ENCODE measurements at regions not wholly inside any gene's neighbourhood (a gene's known extent, or its start where the extent isn't known, plus 50 kb on each side); places are given as distances from the start of the nearest gene placed in this dataset.

DNA sequence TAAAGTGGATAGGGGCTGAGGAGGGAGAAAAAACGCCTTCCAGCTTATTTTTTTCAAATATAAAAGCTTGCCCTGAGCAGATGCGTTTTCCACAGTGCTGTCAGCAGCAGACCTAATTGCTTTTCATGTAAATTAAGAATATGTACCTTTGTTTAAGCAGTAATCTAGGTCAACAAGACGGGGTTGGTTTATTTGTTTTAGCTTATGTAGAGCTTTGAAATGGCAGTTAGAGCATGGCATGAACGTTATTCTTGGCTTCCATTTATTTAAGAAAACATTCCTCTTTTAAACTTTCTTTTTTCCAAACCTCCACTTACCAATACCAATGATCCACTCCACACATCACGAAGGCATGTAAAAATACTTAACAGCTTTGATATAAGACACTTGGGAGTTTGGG is 220.3 kb upstream of the TENM3 start:
- CTCF ChIA-PET = no interaction called here
- Histone ChIP-seq H3K4me3 (replicated peaks in 1 of 2; ENCODE audit: low read depth in 1 of 2, low read length in 2 of 2) (no peak overlapping the region), H3K4me1 (ENCODE audit: control insufficient read depth in 1 of 2, insufficient read depth in 2 of 2, low read length in 2 of 2) (no peaks in the 10 kb centered on the region), H3K9me2 (ENCODE audit: insufficient read depth) (no peaks in the 10 kb centered on the region), H4K20me1 (ENCODE audit: insufficient read depth) (no peaks in the 10 kb centered on the region), H3K36me3 (ENCODE audit: control insufficient read depth in 1 of 2, insufficient read depth in 2 of 2, low read length in 2 of 2) (no peaks in the 10 kb centered on the region), H3K79me2 (ENCODE audit: insufficient read depth, low read length) (no peaks in the 10 kb centered on the region), H3K4me2 (ENCODE audit: low read length) (no peak overlapping the region), H2AFZ (ENCODE audit: low read depth, low read length, poor library complexity, severe bottlenecking) (no peak overlapping the region), H3K27ac (ENCODE audit: low read depth, low read length) (no peak overlapping the region), H3K9ac (ENCODE audit: low read length) (no peak overlapping the region), H3K9me3 (ENCODE audit: control insufficient read depth in 1 of 2, insufficient read depth in 1 of 2, low read depth in 1 of 2, low read length in 2 of 2) (no peaks in the 10 kb centered on the region), H3K27me3 (ENCODE audit: insufficient read depth, low read length) (no peaks in the 10 kb centered on the region)
- ATAC-seq = no peak
- no peak for TF ChIP-seq SIN3A (IDR thresholded peaks at IDR 0.05; ENCODE audit: low read depth)
- BruUV-seq (replicated peaks) = no TSS peak
- RAD21 ChIA-PET (ENCODE audit: low non-redundant PET in 1 of 2, low total read pairs in 2 of 2, uncharacterized antibody in 2 of 2, unreplicated experiment in 2 of 2) = no interaction called here
- intact Hi-C loops (cut with micrococcal nuclease) = no loop called here
- POLR2A ChIA-PET = no interaction called here
- DNase-seq (ENCODE audit: low read depth, low spot score) = no peak

DNA sequence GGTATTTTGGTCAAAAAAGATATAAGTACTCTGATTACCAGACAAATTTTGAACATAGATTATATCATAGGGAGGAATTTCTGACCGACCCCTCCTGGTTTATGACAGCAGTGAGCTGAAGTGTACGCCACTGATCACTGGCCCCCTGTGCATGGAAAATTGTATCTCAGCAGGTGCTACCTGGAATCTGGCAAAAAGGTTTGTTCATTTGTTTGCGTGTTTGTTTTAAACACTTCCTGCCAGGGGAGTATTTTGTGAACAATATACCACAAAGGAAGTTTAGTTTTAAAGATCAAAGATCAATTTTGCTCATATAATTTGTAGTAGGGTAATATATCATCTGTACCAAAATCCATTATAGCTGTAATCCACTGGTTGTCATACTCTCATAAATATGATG is 219.7 kb upstream of the TENM3 start:
- TF ChIP-seq EGR1 (IDR thresholded peaks at IDR 0.05; ENCODE audit: low read depth) (no peak), ZFX (IDR thresholded peaks at IDR 0.05) (no peak), POLR2AphosphoS5 (IDR thresholded peaks at IDR 0.05; ENCODE audit: low read depth, low read length) (no peak), ELF1 (IDR thresholded peaks at IDR 0.05; ENCODE audit: borderline replicate concordance, low read depth) (no peak), FOSL1 (IDR thresholded peaks at IDR 0.05; ENCODE audit: low read depth) (no peak), ZNF274 (IDR thresholded peaks at IDR 0.05; ENCODE audit: low read depth, low read length) (no peak), TCF7L2 (IDR thresholded peaks at IDR 0.05; ENCODE audit: borderline replicate concordance, extremely low read depth, insufficient read depth, insufficient read length) (no peak), SP1 (IDR thresholded peaks at IDR 0.05; ENCODE audit: low read depth) (no peak), CEBPB (IDR thresholded peaks at IDR 0.05; ENCODE audit: low read depth) (no peak), RAD21 (IDR thresholded peaks at IDR 0.05; ENCODE audit: low read depth) (no peak), EZH2 (IDR thresholded peaks at IDR 0.05) (no peak)
- TF ChIP-seq, protein P1, sequence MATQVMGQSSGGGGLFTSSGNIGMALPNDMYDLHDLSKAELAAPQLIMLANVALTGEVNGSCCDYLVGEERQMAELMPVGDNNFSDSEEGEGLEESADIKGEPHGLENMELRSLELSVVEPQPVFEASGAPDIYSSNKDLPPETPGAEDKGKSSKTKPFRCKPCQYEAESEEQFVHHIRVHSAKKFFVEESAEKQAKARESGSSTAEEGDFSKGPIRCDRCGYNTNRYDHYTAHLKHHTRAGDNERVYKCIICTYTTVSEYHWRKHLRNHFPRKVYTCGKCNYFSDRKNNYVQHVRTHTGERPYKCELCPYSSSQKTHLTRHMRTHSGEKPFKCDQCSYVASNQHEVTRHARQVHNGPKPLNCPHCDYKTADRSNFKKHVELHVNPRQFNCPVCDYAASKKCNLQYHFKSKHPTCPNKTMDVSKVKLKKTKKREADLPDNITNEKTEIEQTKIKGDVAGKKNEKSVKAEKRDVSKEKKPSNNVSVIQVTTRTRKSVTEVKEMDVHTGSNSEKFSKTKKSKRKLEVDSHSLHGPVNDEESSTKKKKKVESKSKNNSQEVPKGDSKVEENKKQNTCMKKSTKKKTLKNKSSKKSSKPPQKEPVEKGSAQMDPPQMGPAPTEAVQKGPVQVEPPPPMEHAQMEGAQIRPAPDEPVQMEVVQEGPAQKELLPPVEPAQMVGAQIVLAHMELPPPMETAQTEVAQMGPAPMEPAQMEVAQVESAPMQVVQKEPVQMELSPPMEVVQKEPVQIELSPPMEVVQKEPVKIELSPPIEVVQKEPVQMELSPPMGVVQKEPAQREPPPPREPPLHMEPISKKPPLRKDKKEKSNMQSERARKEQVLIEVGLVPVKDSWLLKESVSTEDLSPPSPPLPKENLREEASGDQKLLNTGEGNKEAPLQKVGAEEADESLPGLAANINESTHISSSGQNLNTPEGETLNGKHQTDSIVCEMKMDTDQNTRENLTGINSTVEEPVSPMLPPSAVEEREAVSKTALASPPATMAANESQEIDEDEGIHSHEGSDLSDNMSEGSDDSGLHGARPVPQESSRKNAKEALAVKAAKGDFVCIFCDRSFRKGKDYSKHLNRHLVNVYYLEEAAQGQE (IDR thresholded peaks at IDR 0.05; ENCODE audit: low read depth) = no peak
- TF ChIP-seq, protein P2, sequence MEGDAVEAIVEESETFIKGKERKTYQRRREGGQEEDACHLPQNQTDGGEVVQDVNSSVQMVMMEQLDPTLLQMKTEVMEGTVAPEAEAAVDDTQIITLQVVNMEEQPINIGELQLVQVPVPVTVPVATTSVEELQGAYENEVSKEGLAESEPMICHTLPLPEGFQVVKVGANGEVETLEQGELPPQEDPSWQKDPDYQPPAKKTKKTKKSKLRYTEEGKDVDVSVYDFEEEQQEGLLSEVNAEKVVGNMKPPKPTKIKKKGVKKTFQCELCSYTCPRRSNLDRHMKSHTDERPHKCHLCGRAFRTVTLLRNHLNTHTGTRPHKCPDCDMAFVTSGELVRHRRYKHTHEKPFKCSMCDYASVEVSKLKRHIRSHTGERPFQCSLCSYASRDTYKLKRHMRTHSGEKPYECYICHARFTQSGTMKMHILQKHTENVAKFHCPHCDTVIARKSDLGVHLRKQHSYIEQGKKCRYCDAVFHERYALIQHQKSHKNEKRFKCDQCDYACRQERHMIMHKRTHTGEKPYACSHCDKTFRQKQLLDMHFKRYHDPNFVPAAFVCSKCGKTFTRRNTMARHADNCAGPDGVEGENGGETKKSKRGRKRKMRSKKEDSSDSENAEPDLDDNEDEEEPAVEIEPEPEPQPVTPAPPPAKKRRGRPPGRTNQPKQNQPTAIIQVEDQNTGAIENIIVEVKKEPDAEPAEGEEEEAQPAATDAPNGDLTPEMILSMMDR (IDR thresholded peaks at IDR 0.05 in 2 of 3, conservative IDR thresholded peaks at IDR 0.05 in 1 of 3; ENCODE audit: borderline replicate concordance in 1 of 3, insufficient read depth in 1 of 3, low read depth in 2 of 3, low read length in 2 of 3) = no peak
- TF ChIP-seq, protein P3, sequence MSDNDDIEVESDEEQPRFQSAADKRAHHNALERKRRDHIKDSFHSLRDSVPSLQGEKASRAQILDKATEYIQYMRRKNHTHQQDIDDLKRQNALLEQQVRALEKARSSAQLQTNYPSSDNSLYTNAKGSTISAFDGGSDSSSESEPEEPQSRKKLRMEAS (IDR thresholded peaks at IDR 0.05) = no peak
- TF ChIP-seq, protein P4, sequence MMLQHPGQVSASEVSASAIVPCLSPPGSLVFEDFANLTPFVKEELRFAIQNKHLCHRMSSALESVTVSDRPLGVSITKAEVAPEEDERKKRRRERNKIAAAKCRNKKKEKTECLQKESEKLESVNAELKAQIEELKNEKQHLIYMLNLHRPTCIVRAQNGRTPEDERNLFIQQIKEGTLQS (IDR thresholded peaks at IDR 0.05) = no peak
- CTCF ChIA-PET = no interaction called here

More for the DNA sequence above, 219.7 kb upstream of the TENM3 start:
- RAD21 ChIA-PET (ENCODE audit: low non-redundant PET in 1 of 2, low total read pairs in 2 of 2, uncharacterized antibody in 2 of 2, unreplicated experiment in 2 of 2) = no interaction called here
- ATAC-seq = no peak
- H3K4me2 ChIP-seq (ENCODE audit: low read length) = no peak overlapping the region
- H3K27me3 ChIP-seq (ENCODE audit: insufficient read depth, low read length) = no peaks in the 10 kb centered on the region
- no peaks in the 10 kb centered on the region for H4K20me1 ChIP-seq (ENCODE audit: insufficient read depth)
- no peak overlapping the region for H3K9ac ChIP-seq (ENCODE audit: low read length)
- H2AFZ ChIP-seq (ENCODE audit: low read depth, low read length, poor library complexity, severe bottlenecking) = no peak overlapping the region
- no TSS peak for BruUV-seq (replicated peaks)
- H3K36me3 ChIP-seq (ENCODE audit: control insufficient read depth in 1 of 2, insufficient read depth in 2 of 2, low read length in 2 of 2) = no peaks in the 10 kb centered on the region
- no peaks in the 10 kb centered on the region for H3K4me1 ChIP-seq (ENCODE audit: control insufficient read depth in 1 of 2, insufficient read depth in 2 of 2, low read length in 2 of 2)
- no peaks in the 10 kb centered on the region for H3K9me3 ChIP-seq (ENCODE audit: control insufficient read depth in 1 of 2, insufficient read depth in 1 of 2, low read depth in 1 of 2, low read length in 2 of 2)
- H3K4me3 ChIP-seq (replicated peaks in 1 of 2; ENCODE audit: low read depth in 1 of 2, low read length in 2 of 2) = no peak overlapping the region
- no peaks in the 10 kb centered on the region for H3K79me2 ChIP-seq (ENCODE audit: insufficient read depth, low read length)
- no peaks in the 10 kb centered on the region for H3K9me2 ChIP-seq (ENCODE audit: insufficient read depth)
- no peak for DNase-seq (ENCODE audit: low read depth, low spot score)
- intact Hi-C loops (cut with micrococcal nuclease) = no loop called here
- no peak overlapping the region for H3K27ac ChIP-seq (ENCODE audit: low read depth, low read length)
- POLR2A ChIA-PET = no interaction called here

Data from HCT116 (cell line).